ENCODE measurements at regions not wholly inside any gene's neighbourhood (a gene's known extent, or its start where the extent isn't known, plus 50 kb on each side); places are given as distances from the start of the nearest gene placed in this dataset.

- TF ChIP-seq POLR2A (IDR thresholded peaks at IDR 0.05) (no peak), CTCF (IDR thresholded peaks at IDR 0.05) (no peak)
Measured at GRCh38 chr4:120236873-120237272, 170.2 kb upstream of the MAD2L1 start.

Data from ovary (tissue), 3 donors.